IPS-NIHi7 (cell line): ENCODE measurements at regions not wholly inside any gene's neighbourhood (a gene's known extent, or its start where the extent isn't known, plus 50 kb on each side); places are given as distances from the start of the nearest gene placed in this dataset.

ENCODE experiments used
- DNase-seq: peaks from one replicate; pipeline ENCODE4 v3.0.0; 2012; ENCODE audit warnings: mixed read lengths; ENCODE audit errors: extremely low spot score

GRCh38 chr1:172887162-172887561, 163.6 kb downstream of the TNFSF18 start:
- DNase-seq = no peak

DNA sequence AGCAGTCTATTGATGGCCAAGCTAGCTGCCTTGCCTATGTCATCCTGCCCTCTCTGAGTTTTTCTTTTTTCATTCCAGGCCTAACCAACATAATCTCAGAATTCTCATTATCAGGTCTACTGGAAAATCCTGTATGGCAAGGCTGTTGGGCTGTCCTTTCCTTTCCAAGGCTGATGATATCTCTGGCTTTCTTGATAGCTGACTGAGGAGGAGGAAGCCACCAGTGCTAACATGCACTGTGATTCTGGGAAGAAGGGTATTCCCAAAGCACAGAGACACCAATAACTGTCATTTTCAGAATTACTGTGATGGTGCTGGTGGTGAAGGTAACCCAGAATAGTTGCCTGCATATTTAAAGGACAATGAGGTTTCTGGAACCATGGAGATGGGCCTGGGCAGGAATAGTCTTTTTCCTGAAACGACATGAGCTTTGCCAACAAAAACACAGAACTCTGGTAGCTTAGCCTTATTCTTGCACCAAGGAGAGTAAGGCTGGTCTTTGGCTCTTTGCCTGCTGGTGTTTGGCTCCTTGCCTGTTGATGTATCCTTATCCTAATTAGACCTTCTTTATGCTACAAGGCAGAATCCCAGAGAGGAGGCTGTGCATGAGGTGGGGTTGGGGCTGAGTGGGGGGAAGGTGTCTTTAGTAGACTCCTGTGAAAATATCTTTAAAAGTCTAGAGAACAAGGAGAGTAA, 157.4 kb downstream of the TNFSF18 start:
- DNase-seq = no peak

- no peak for DNase-seq
Observed at GRCh38 chr1:172894349-172895049, 156.2 kb downstream of the TNFSF18 start.

- no peak for DNase-seq
Observed at GRCh38 chr1:172895050-172895460, 155.7 kb downstream of the TNFSF18 start.

DNA sequence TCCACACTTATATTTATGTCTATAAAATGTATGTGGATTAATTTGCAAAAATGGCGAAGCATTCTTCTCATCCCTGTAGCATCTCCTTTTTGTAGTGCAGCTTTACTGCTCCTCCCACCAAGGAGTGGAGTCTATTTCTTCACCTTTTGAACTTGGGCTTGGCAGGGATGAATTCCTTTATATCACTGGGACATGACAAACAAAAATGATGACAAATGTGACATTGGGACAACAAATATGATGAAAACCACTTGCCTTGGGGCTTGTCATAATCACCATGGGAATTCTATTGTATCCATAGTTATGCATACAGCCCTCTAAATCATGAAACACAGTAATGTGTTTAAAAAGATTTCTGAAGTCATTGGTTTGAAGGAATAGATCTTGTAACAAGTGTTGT, 155.0 kb downstream of the TNFSF18 start:
- DNase-seq = no peak

- no peak for DNase-seq
Observed at GRCh38 chr1:172897738-172898137, 153.0 kb downstream of the TNFSF18 start.

GRCh38 chr1:172898866-172899265, 151.9 kb downstream of the TNFSF18 start:
- DNase-seq = no peak

DNA sequence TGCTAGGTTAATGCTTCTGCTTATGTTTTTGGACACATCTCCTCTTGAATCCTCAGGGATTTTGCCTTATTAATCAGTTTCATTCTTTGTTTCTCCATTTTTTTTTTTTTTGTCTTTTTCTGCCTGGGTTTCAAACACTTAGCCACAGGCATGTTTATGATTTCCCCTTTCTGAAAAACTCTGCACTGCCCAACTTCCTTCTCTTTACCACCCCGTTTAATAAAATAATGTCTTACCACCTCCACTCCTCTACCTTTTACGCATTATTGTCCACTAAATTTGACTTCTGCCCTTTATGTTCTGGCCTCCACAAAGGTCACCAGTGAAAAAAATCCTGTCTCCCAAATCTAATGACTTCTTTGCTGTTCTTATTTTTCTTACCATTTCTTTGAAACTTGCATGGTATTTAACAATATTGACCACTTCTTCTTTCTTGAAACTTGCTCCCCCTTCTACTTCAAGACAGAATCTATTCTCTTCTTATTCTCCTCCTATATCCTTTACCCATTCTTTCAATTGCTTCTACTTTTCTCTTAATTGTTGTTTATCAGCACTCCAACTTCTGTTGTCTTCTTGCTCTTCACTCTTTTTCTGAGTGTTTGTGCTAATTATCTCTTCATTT, 150.3 kb downstream of the TNFSF18 start:
- DNase-seq = no peak

GRCh38 chr1:172902200-172902599, 148.5 kb downstream of the TNFSF18 start:
- no peak for DNase-seq

GRCh38 chr1:172902861-172903381, 147.8 kb downstream of the TNFSF18 start:
- no peak for DNase-seq

- no peak for DNase-seq
Observed at GRCh38 chr1:172903581-172904220, 147.0 kb downstream of the TNFSF18 start.

DNA sequence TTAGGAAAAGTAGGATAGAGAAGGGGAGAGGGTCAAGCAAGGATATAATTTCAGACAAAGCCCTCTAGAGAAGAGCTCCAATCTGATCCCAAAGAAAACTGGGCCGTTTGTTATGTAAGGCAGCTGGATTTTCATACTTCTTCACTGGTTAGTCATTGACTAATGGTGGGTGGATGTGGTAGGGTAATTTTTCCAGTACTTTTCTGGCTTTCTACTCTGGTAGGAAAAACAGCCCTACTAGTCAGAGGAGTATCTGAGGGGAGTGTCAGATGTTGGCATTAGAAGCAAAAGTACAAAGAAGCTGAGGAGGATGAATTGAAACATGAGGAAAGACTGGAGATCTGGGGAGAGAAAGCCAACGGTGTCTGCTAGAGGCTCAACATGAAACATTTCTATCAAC, 145.3 kb downstream of the TNFSF18 start:
- DNase-seq = no peak

DNA sequence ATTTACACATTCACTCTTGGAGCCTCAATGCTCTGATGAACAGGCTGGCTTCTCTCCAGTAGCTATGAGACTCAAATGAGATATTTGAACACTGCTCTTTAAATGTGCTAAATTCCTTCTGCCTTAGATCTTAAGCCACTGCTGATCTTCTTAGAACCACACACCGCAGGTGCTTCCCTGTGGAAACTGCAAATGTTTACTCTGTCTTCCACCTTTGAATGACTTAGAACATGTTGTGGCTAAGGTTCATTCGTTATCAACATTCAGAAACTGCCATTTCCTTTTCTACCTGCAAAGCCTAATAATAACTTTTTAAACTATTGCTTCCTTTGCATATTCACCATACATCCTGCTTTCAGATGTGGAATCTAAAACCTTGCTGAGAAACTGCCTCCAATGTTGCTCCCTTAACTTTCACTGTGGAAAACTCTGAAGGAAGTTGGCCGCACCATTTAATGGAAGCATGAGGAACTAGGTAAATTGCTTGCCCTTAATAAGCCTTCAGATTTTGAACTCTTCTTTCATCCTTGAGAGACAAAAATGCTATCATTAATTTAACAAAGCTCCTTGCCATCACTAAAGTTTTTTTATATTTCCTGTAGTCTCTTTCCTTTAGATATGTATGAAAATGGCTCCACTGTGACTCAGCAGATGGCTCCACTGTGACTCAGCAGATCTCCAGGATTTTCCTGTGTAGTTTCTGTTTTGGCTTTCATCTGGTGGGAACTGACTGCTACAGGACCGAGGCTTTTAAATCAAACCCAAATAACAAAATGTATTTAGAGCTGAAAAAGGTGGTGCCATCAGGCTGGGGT, 143.8 kb downstream of the TNFSF18 start:
- no peak for DNase-seq

GRCh38 chr1:172907834-172908326, 142.9 kb downstream of the TNFSF18 start:
- DNase-seq = no peak

DNA sequence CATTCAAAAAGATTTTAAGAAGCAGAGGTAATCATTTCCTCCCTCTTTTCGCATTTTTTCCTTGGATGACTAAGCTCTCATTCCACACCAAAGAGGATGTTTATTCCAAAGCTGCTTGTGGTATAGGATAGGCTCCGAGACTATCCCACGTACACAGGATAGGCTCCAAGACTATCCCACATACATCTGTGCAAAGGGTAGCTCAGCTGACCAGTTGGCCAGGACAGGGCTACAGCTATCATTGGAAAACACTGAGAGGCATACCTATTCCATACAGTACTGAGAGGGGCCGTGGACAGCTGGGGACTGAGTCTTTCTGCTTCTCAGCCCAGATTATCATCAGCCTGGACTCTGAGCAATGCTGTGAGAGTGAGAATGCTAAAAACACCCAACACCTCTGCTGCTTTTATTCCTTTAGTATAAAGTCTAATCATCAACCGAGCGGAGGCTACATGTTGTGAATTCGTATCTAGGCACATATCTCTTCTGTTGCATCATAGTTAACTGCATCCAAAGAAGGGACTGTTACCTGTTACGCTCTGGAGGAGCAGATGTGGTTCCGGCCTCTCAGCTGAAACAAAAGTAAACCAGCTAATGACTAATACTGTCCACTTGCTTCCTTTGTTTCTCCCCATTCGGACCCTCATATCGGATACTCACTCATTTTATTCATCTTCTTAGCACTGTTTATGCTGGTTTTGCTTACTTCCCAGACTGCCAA, 141.0 kb downstream of the TNFSF18 start:
- no peak for DNase-seq

DNA sequence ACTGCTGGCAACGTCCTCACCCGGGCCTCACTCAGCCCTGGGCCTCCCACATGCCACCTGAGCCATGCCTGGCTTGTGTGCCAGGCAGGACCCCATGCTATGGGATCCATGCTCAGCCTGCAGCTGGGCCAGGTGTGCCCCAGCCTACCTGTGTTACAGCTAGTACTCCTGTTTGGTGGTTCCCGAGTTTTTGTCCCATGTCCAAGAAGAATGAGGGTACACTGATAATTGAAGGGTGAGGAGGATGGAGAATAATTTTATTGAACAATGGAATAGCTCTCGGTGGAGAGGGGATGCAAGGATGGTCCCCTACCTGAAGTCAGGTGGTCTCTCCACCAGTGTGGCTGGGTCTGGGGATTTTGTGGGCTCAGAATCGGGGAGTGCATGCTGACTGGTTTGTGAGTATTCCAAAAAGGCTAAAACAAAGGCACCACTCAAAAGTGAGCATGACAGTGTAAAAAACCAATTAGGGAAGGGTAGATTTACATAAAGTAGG, 137.9 kb downstream of the TNFSF18 start:
- DNase-seq = no peak

GRCh38 chr1:172914501-172915144, 136.1 kb downstream of the TNFSF18 start:
- DNase-seq = no peak

DNA sequence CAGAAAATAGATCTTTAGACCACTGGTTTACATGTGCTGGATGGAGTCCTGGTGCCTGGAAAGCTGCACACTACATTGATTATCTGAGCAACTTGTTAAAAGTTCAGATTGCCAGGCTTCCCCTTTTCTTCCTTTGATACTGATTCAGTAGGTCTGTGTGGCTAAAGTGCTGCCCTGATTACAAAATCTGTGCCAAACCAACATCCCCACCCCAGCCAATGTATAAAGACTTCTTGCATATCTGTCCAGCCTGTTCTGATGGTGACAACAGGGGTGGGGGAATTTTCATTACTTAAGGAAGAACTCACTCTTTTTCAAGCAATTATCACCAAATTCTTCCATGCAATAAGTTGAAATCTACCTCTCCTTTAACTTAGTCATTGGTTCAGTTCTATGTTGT, 135.5 kb downstream of the TNFSF18 start:
- DNase-seq = no peak

DNA sequence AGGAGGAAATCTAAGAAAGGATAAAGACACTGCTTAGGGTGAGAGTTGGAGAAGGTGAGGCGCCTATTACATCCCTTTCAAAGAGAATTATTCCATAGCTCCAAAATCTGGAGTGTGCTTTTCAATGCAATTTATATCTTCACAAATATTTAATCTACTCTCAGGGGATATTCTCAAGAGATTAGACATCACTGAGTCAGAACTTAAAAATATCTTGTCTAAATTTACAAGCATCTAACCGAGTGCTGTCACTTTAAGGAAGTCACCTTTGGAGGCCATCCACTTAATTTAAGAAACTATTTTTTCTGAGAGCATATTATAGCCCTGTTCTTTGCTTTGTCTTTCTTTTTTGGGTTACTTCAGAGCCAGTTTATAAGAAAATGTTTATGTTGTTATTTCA, 134.6 kb downstream of the TNFSF18 start:
- DNase-seq = no peak

- DNase-seq = no peak
Observed at GRCh38 chr1:172917972-172918371, 132.8 kb downstream of the TNFSF18 start.
